H1 (cell line): ENCODE measurements at regions not wholly inside any gene's neighbourhood (a gene's known extent, or its start where the extent isn't known, plus 50 kb on each side); places are given as distances from the start of the nearest gene placed in this dataset.
A peak's percentile ranks its signal among the peaks of the same experiment; 100 is the strongest.

ENCODE experiments used
- CTCF ChIA-PET: fragments of 300-600 bp; sonication (Branson Sonifier 250); formaldehyde crosslinking; loops from one replicate; lab custom pipeline; 2021; ENCODE audit not compliant: partially characterized antibody; lab: Charles Lee
- POLR2A ChIA-PET: fragments of 300-600 bp; sonication (Branson Sonifier 250); formaldehyde crosslinking; loops from one replicate; lab custom pipeline; 2021; ENCODE audit warnings: inconsistent platforms; ENCODE audit not compliant: partially characterized antibody; lab: Charles Lee
- DNase-seq, 2 experiments: peaks; one replicate each; pipeline versions ENCODE4 v3.0.0 to v3.0.0-alpha.2; 2010 to 2022; ENCODE audit warnings: low spot score in 2 of 2, low read depth in 1 of 2, mixed read lengths in 1 of 2
- FAIRE-seq: peaks from 2 replicates; lab custom pipeline; 2011; peaks lifted over from hg19 to GRCh38; lab: Jason Lieb, UNC
- H2AFZ ChIP-seq: 2 replicates; pipeline ENCODE4 v1.8.1; 2012; ENCODE audit warnings: low read length, inconsistent platforms
- H2AK5ac ChIP-seq: 2 replicates; pipeline ENCODE4 v1.6.1; 2013; ENCODE audit warnings: low read depth, low read length
- H2BK120ac ChIP-seq: replicated peaks from 2 replicates; pipeline ENCODE3; 2013; ENCODE audit warnings: low read depth, low read length, inconsistent platforms
- H2BK12ac ChIP-seq: 2 replicates; pipeline ENCODE4 v1.6.1; 2013; ENCODE audit warnings: low read depth, low read length
- H2BK15ac ChIP-seq: 2 replicates; pipeline ENCODE4 v1.6.1; 2013; ENCODE audit warnings: low read length
- H2BK20ac ChIP-seq: 2 replicates; pipeline ENCODE4 v1.6.1; 2013; ENCODE audit warnings: low read length
- H2BK5ac ChIP-seq: 2 replicates; pipeline ENCODE4 v1.6.1; 2013; ENCODE audit warnings: low read depth, low read length
- H3K14ac ChIP-seq: 2 replicates; pipeline ENCODE4 v1.6.1; 2013; ENCODE audit warnings: inconsistent platforms; ENCODE audit not compliant: insufficient read length
- H3K18ac ChIP-seq: 2 replicates; pipeline ENCODE4 v1.6.1; 2013; ENCODE audit warnings: low read length; ENCODE audit errors: extremely low read depth
- H3K23ac ChIP-seq: 2 replicates; pipeline ENCODE4 v1.6.1; 2013; ENCODE audit warnings: inconsistent platforms; ENCODE audit not compliant: insufficient read length
- H3K23me2 ChIP-seq: 2 replicates; pipeline ENCODE4 v1.6.1; 2013; ENCODE audit warnings: low read depth, low read length
- H3K27ac ChIP-seq: 2 replicates; pipeline ENCODE4 v1.6.1; 2011; ENCODE audit warnings: low read depth, low read length, inconsistent platforms
- H3K27me3 ChIP-seq, 4 experiments: replicated peaks in 1 of 4; 1 replicate in 1 of 4; 2 replicates in 3 of 4; pipeline versions ENCODE4 v1.6.1 to v1.8.1; 2011 to 2013; ENCODE audit warnings: low read length in 3 of 4, mild to moderate bottlenecking in 3 of 4, inconsistent platforms in 2 of 4, mixed read lengths in 2 of 4, moderate library complexity in 1 of 4; ENCODE audit not compliant: control insufficient read depth in 3 of 4, insufficient read depth in 3 of 4; ENCODE audit errors: extremely low read depth in 1 of 4
- H3K36me3 ChIP-seq, 4 experiments: 2 replicates each; pipeline versions ENCODE4 v1.6.1 to v1.8.1; 2011 to 2013; ENCODE audit warnings: mild to moderate bottlenecking in 4 of 4, low read length in 3 of 4, moderate library complexity in 2 of 4, control low read depth in 1 of 4, inconsistent platforms in 1 of 4; ENCODE audit not compliant: insufficient read depth in 4 of 4, control insufficient read depth in 2 of 4
- H3K4ac ChIP-seq: replicated peaks from 2 replicates; pipeline ENCODE3; 2013; ENCODE audit warnings: low read length, low read depth, mixed read lengths, inconsistent platforms; ENCODE audit not compliant: insufficient read length
- H3K4me1 ChIP-seq, 4 experiments: replicated peaks in 1 of 4; 1 replicate in 1 of 4; 2 replicates in 3 of 4; pipeline versions ENCODE4 v1.6.1 to v1.8.1; 2011 to 2013; ENCODE audit warnings: low read length in 3 of 4, inconsistent platforms in 2 of 4, mixed read lengths in 1 of 4; ENCODE audit not compliant: insufficient read depth in 4 of 4, control insufficient read depth in 3 of 4
- H3K4me2 ChIP-seq, 2 experiments: 2 replicates each; pipeline versions ENCODE4 v1.6.1 to v1.8.1; 2011 to 2013; ENCODE audit warnings: low read depth in 2 of 2, low read length in 2 of 2, control low read depth in 1 of 2, inconsistent platforms in 1 of 2, mild to moderate bottlenecking in 1 of 2; ENCODE audit not compliant: insufficient read depth in 1 of 2
- H3K4me3 ChIP-seq, 4 experiments: fragments of 200-600, 300-600 bp in 1 of 4; sonication (generic), shearing (Covaris generic), sonication (Bioruptor Twin) in 1 of 4; 2 replicates each; pipeline versions ENCODE4 v1.5.1 to v1.8.1; 2011 to 2016; ENCODE audit warnings: low read length in 4 of 4, low read depth in 3 of 4, control low read depth in 2 of 4, inconsistent platforms in 2 of 4, mild to moderate bottlenecking in 2 of 4, mixed read lengths in 1 of 4, moderate library complexity in 1 of 4; ENCODE audit not compliant: insufficient read depth in 2 of 4; ENCODE audit errors: extremely low read depth in 1 of 4
- H3K56ac ChIP-seq: replicated peaks from 2 replicates; pipeline ENCODE3; 2013; ENCODE audit warnings: low read depth, mild to moderate bottlenecking, mixed read lengths, low read length, inconsistent platforms; ENCODE audit not compliant: insufficient read length
- H3K79me1 ChIP-seq: 2 replicates; pipeline ENCODE4 v1.6.1; 2013; ENCODE audit warnings: low read depth, low read length, control low read depth
- H3K79me2 ChIP-seq, 2 experiments: 2 replicates each; pipeline versions ENCODE4 v1.6.1 to v1.8.1; 2012 to 2013; ENCODE audit warnings: low read length in 2 of 2, mild to moderate bottlenecking in 2 of 2, inconsistent platforms in 1 of 2; ENCODE audit not compliant: insufficient read depth in 2 of 2, control insufficient read depth in 1 of 2
- H3K9ac ChIP-seq, 4 experiments: replicated peaks in 1 of 4; 1 replicate in 1 of 4; 2 replicates in 3 of 4; pipeline versions ENCODE4 v1.6.1 to v1.8.1; 2011 to 2013; ENCODE audit warnings: low read depth in 3 of 4, low read length in 3 of 4, control low read depth in 2 of 4, mild to moderate bottlenecking in 2 of 4, moderate library complexity in 2 of 4, inconsistent platforms in 1 of 4; ENCODE audit errors: extremely low read depth in 1 of 4
- H3K9me3 ChIP-seq, 2 experiments: 2 replicates each; pipeline versions ENCODE4 v1.6.1 to v1.8.1; 2012 to 2013; ENCODE audit warnings: mild to moderate bottlenecking in 2 of 2, moderate library complexity in 2 of 2, control low read depth in 1 of 2, inconsistent platforms in 1 of 2, low read depth in 1 of 2, low read length in 1 of 2, mixed read lengths in 1 of 2; ENCODE audit not compliant: insufficient read depth in 2 of 2
- H4K20me1 ChIP-seq, 2 experiments: replicated peaks in 1 of 2; 2 replicates each; pipeline versions ENCODE3 to v1.8.1; 2011 to 2013; ENCODE audit warnings: inconsistent platforms in 2 of 2, low read length in 2 of 2, mild to moderate bottlenecking in 1 of 2; ENCODE audit not compliant: insufficient read depth in 2 of 2, control insufficient read depth in 1 of 2
- H4K5ac ChIP-seq: 2 replicates; pipeline ENCODE4 v1.6.1; 2013; ENCODE audit warnings: low read length, low read depth, mixed read lengths, inconsistent platforms; ENCODE audit not compliant: insufficient read length
- H4K8ac ChIP-seq: 2 replicates; pipeline ENCODE4 v1.8.0; 2013; ENCODE audit warnings: mild to moderate bottlenecking, moderate library complexity, low read length, inconsistent platforms; ENCODE audit not compliant: insufficient read depth; ENCODE audit errors: extremely low read depth
- H4K91ac ChIP-seq: replicated peaks from 2 replicates; pipeline ENCODE3; 2013; ENCODE audit warnings: low read length, mixed read lengths, inconsistent platforms; ENCODE audit not compliant: insufficient read length
- ATF2 ChIP-seq: IDR thresholded peaks from 2 replicates; pipeline ENCODE4 v1.6.1; 2012; ENCODE audit warnings: low read length, inconsistent platforms
- CBX8 ChIP-seq: fragments of 300-800, 300-1000 bp; sonication (generic); IDR thresholded peaks from 2 replicates; pipeline ENCODE4 v1.7.1; 2016; ENCODE audit warnings: low read depth, low read length, borderline replicate concordance
- CHD1 ChIP-seq: IDR thresholded peaks from 2 replicates; pipeline ENCODE4 v1.6.1; 2012; ENCODE audit warnings: low read depth, low read length, improper control_type of control experiment
- HDAC2 ChIP-seq, 2 experiments: fragments of 300-600 bp in 1 of 2; sonication (generic) in 1 of 2; IDR thresholded peaks; 2 replicates each; pipeline ENCODE4 v1.6.1; 2011 to 2012; ENCODE audit warnings: low read depth in 2 of 2, low read length in 2 of 2, mild to moderate bottlenecking in 2 of 2, moderate library complexity in 2 of 2, borderline replicate concordance in 1 of 2, inconsistent platforms in 1 of 2
- KDM4A ChIP-seq: IDR thresholded peaks from one replicate; pipeline ENCODE4 v1.7.1; 2012; ENCODE audit warnings: low read depth, mild to moderate bottlenecking, moderate library complexity, low read length, inconsistent platforms; ENCODE audit not compliant: severe bottlenecking
- KDM5A ChIP-seq: fragments of 200-600 bp; IDR thresholded peaks from 2 replicates; pipeline ENCODE4 v1.7.1; 2012; ENCODE audit warnings: mild to moderate bottlenecking, low read length, inconsistent platforms, mixed read lengths
- RNF2 ChIP-seq: fragments of 200-900, 300-1000 bp; sonication (generic); IDR thresholded peaks from 2 replicates; pipeline ENCODE4 v1.7.1; 2016; ENCODE audit warnings: borderline replicate concordance, low read depth, mild to moderate bottlenecking, antibody characterized with exemption, low read length; ENCODE audit not compliant: poor library complexity, severe bottlenecking; ENCODE audit errors: missing control alignments
- SP1 ChIP-seq: IDR thresholded peaks from 2 replicates; pipeline ENCODE4 v1.6.1; 2011; ENCODE audit warnings: low read depth, low read length
- SP4 ChIP-seq: IDR thresholded peaks from 2 replicates; pipeline ENCODE4 v1.6.1; 2012; ENCODE audit warnings: low read length, inconsistent platforms
- TCF12 ChIP-seq: IDR thresholded peaks from 2 replicates; pipeline ENCODE4 v1.6.1; 2011; ENCODE audit warnings: low read depth, mild to moderate bottlenecking, low read length
- USF2 ChIP-seq: IDR thresholded peaks from 2 replicates; pipeline ENCODE4 v1.6.1; 2011; ENCODE audit warnings: low read length, improper control_type of control experiment
- WGBS, 2 experiments: shearing (Covaris generic) in 1 of 2; methylation state at CpG; one replicate each; pipeline versions ENCODE4 v1.1.6 to v1.1.7; 2013 to 2015; ENCODE audit warnings: low lambda C conversion rate in 2 of 2, mixed read lengths in 2 of 2, inconsistent platforms in 1 of 2, low coverage in 1 of 2, missing lambda C conversion rate in 1 of 2; ENCODE audit not compliant: insufficient replicate concordance in 2 of 2, insufficient coverage in 1 of 2, insufficient read length in 1 of 2; ENCODE audit errors: extremely low coverage in 1 of 2, missing lambda C conversion rate in 1 of 2; 5-methylcytosine and 5-hydroxymethylcytosine counted together

- Histone ChIP-seq H3K4me3 (no peak overlapping the region), H4K91ac (no peak overlapping the region), H3K79me1 (no peaks in the 10 kb centered on the region), H2BK5ac (no peak overlapping the region), H2AK5ac (0 out of 2 replicates have a peak overlapping the region, but pooled peaks have one; percentile 66), H3K4me2 (no peak overlapping the region), H2BK120ac (peak overlapping the region; percentile 50), H2BK20ac (no peak overlapping the region), H2BK12ac (peak overlapping the region; percentile 20; the same call in 1 of the 2 replicates), H3K79me2 (no peaks in the 10 kb centered on the region), H3K27ac (no peak overlapping the region), H2AFZ (no peak overlapping the region), H4K20me1 (no peaks in the 10 kb centered on the region), H3K9me3 (no peaks in the 10 kb centered on the region; a peak in 1 of 4 replicates), H4K8ac (no peak overlapping the region), H4K5ac (no peak overlapping the region), H3K23ac (no peak overlapping the region), H3K9ac (no peak overlapping the region), H2BK15ac (no peak overlapping the region), H3K27me3 (no peaks in the 10 kb centered on the region), H3K18ac (no peak overlapping the region), H3K23me2 (no peaks in the 10 kb centered on the region), H3K4me1 (peaks cover 0 to 6% (median 5%) of the 10 kb centered on the region in 4 experiments; a peak in 5 of 7 replicates), H3K14ac (no peak overlapping the region), H3K36me3 (no peaks in the 10 kb centered on the region), H3K56ac (no peak overlapping the region), H3K4ac (no peak overlapping the region)
- DNase-seq (no peak), FAIRE-seq (no peak)
- WGBS, 2 experiments = 83% methylated on average over 2 of the region's 2 CpGs; no CpG with 5 or more reads in 1 of the 2 experiments
- CTCF ChIA-PET = interaction anchor here (1.5 kb wide), 1 partner anchor 196 kb away, joined by 3 read pairs; no protein-coding TSS in a partner anchor
- POLR2A ChIA-PET = no interaction called here
- no peak for TF ChIP-seq CHD1
- TF ChIP-seq RNF2 = no peak
- TF ChIP-seq SP1 = no peak
- no peak for TF ChIP-seq SP4
- TF ChIP-seq KDM5A = no peak
- TF ChIP-seq CBX8 = no peak
- no peak for TF ChIP-seq USF2
- TF ChIP-seq TCF12 = no peak
- no peak for TF ChIP-seq ATF2
- TF ChIP-seq KDM4A = no peak
- TF ChIP-seq HDAC2 (IDR thresholded peaks at IDR 0.05; ENCODE audit: borderline replicate concordance in 1 of 2, low read depth in 2 of 2, low read length in 2 of 2) = no peak
These were observed 588.7 kb upstream of the PFKP start for GRCh38 chr10:2478656-2479055.
